ENCODE measurements at regions not wholly inside any gene's neighbourhood (a gene's known extent, or its start where the extent isn't known, plus 50 kb on each side); places are given as distances from the start of the nearest gene placed in this dataset.
A peak's percentile ranks its signal among the peaks of the same experiment; 100 is the strongest.

DNA sequence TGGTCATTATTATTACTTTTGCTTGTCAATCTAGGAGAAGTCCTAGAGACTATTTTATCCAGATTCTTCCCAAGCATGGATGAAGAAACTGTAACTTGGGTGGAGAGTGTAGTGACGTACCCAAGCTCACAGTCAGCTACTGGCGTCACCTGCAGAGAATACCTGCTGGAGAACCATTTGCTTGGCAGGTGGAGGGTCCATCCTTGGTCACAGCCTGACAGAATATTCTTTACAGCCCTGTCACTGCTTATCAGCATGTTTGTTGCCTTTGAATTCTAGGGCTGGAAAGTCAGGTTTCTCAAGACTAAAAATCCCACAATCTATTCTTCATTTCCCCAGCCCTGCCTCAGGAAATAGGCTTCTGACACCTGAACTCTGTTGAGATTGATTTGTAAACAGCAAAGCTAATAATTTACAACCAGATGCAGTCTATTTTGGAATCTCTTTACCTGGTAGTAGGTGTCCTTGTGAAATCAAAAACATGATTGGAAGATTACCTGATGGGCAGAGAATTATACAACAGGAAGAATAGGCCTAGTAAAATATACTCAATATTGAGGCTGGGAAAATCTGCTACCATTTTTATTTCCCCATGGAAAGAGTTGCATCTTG lies 100.4 kb upstream of the ZNF644 start:
- H3K23me2 ChIP-seq (ENCODE audit: low read depth, low read length), result no peaks in the 10 kb centered on the region
- ChIA-PET CTCF (ENCODE audit: partially characterized antibody) (interaction anchor here (0.7 to 5.4 kb wide), 5 partner anchors 17 to 399 kb away, joined by 3 to 30 read pairs (median 3); no protein-coding TSS in a partner anchor), POLR2A (ENCODE audit: partially characterized antibody) (no interaction called here)
- H3K4ac ChIP-seq (replicated peaks; ENCODE audit: insufficient read length, low read depth, low read length), result no peak overlapping the region
- H3K27me3 ChIP-seq (replicated peaks in 1 of 4; ENCODE audit: control insufficient read depth in 3 of 4, extremely low read depth in 1 of 4, insufficient read depth in 3 of 4, low read length in 3 of 4), result no peaks in the 10 kb centered on the region
- H2BK5ac ChIP-seq (ENCODE audit: low read depth, low read length), result no peak overlapping the region
- H3K9ac ChIP-seq (replicated peaks in 1 of 4; ENCODE audit: extremely low read depth in 1 of 4, low read depth in 3 of 4, low read length in 3 of 4), result no peak overlapping the region; a peak in 1 of 7 replicates
- H4K20me1 ChIP-seq (replicated peaks in 1 of 2; ENCODE audit: control insufficient read depth in 1 of 2, insufficient read depth in 2 of 2, low read length in 2 of 2), result no peaks in the 10 kb centered on the region
- no peak overlapping the region for H4K91ac ChIP-seq (replicated peaks; ENCODE audit: insufficient read length, low read length)
- H3K4me2 ChIP-seq (ENCODE audit: insufficient read depth in 1 of 2, low read depth in 2 of 2, low read length in 2 of 2), result no peak overlapping the region
- H2AFZ ChIP-seq (ENCODE audit: low read length), result no peak overlapping the region
- no peaks in the 10 kb centered on the region for H3K79me1 ChIP-seq (ENCODE audit: low read depth, low read length)
- no peaks in the 10 kb centered on the region for H3K79me2 ChIP-seq (ENCODE audit: control insufficient read depth in 1 of 2, insufficient read depth in 2 of 2, low read length in 2 of 2)
- no peak overlapping the region for H4K5ac ChIP-seq (ENCODE audit: insufficient read length, low read depth, low read length)
- no peak overlapping the region for H2AK5ac ChIP-seq (ENCODE audit: low read depth, low read length)
- no peak overlapping the region for H3K14ac ChIP-seq (ENCODE audit: insufficient read length)
- DNase-seq (ENCODE audit: low read depth in 1 of 2, low spot score in 2 of 2), result peak in 1 of 2 experiments; percentile 29
- no peak overlapping the region for H4K8ac ChIP-seq (ENCODE audit: extremely low read depth, insufficient read depth, low read length)
- H3K9me3 ChIP-seq (ENCODE audit: insufficient read depth in 2 of 2, low read depth in 1 of 2, low read length in 1 of 2), result no peaks in the 10 kb centered on the region
- no peak overlapping the region for H2BK12ac ChIP-seq (ENCODE audit: low read depth, low read length)
- H3K56ac ChIP-seq (replicated peaks; ENCODE audit: insufficient read length, low read depth, low read length), result no peak overlapping the region
- no peak overlapping the region for H2BK20ac ChIP-seq (ENCODE audit: low read length)
- no peaks in the 10 kb centered on the region for H3K36me3 ChIP-seq (ENCODE audit: control insufficient read depth in 2 of 4, insufficient read depth in 4 of 4, low read length in 3 of 4)
- H3K4me3 ChIP-seq (ENCODE audit: extremely low read depth in 1 of 4, insufficient read depth in 2 of 4, low read depth in 3 of 4, low read length in 4 of 4), result no peak overlapping the region; a peak in 1 of 8 replicates
- H2BK120ac ChIP-seq (replicated peaks; ENCODE audit: low read depth, low read length), result no peak overlapping the region
- no peak overlapping the region for H3K27ac ChIP-seq (ENCODE audit: low read depth, low read length)
- H3K4me1 ChIP-seq (replicated peaks in 1 of 4; ENCODE audit: control insufficient read depth in 3 of 4, insufficient read depth in 4 of 4, low read length in 3 of 4), result peaks cover 6 to 35% (median 28%) of the 10 kb centered on the region in 4 experiments
- no peak overlapping the region for H3K23ac ChIP-seq (ENCODE audit: insufficient read length)
- 81% methylated on average over 2 of the region's 2 CpGs; no CpG with 5 or more reads in 1 of the 2 experiments for WGBS, 2 experiments (ENCODE audit: extremely low coverage in 1 of 2, insufficient coverage in 1 of 2, insufficient read length in 1 of 2, insufficient replicate concordance in 2 of 2, low coverage in 1 of 2, low lambda C conversion rate in 2 of 2, missing lambda C conversion rate in 1 of 2)
- H2BK15ac ChIP-seq (ENCODE audit: low read length), result no peak overlapping the region
- FAIRE-seq, result no peak
- no peak overlapping the region for H3K18ac ChIP-seq (ENCODE audit: extremely low read depth, low read length)
- TF ChIP-seq HDAC2 (IDR thresholded peaks at IDR 0.05; ENCODE audit: borderline replicate concordance in 1 of 2, low read depth in 2 of 2, low read length in 2 of 2) (no peak), CBX8 (IDR thresholded peaks at IDR 0.05; ENCODE audit: borderline replicate concordance, low read depth, low read length) (no peak), PHF8 (conservative IDR thresholded peaks at IDR 0.05; ENCODE audit: low read depth, low read length) (no peak), CTBP2 (IDR thresholded peaks at IDR 0.05; ENCODE audit: borderline replicate concordance, insufficient read depth, insufficient read length, low read length) (no peak), NANOG (IDR thresholded peaks at IDR 0.05; ENCODE audit: insufficient read depth, low read depth, low read length, poor library complexity, severe bottlenecking) (no peak), YY1 (IDR thresholded peaks at IDR 0.05; ENCODE audit: low read depth, low read length) (no peak), EP300 (IDR thresholded peaks at IDR 0.05; ENCODE audit: borderline replicate concordance in 1 of 2, low read depth in 2 of 2, low read length in 2 of 2) (no peak), POLR2A (IDR thresholded peaks at IDR 0.05; ENCODE audit: control extremely low read depth in 1 of 2, low read depth in 2 of 2, low read length in 2 of 2) (no peak), CHD2 (IDR thresholded peaks at IDR 0.05; ENCODE audit: low read length) (no peak), RXRA (IDR thresholded peaks at IDR 0.05; ENCODE audit: insufficient read depth, low read depth, low read length) (no peak), SAP30 (IDR thresholded peaks at IDR 0.05; ENCODE audit: insufficient read depth, insufficient replicate concordance, low read length) (no peak), SIRT6 (IDR thresholded peaks at IDR 0.05; ENCODE audit: low read length) (no peak), RNF2 (IDR thresholded peaks at IDR 0.05; ENCODE audit: borderline replicate concordance, low read depth, low read length, missing control alignments, poor library complexity, severe bottlenecking) (no peak)

Measured in H1 (cell line).